ENCODE measurements at regions not wholly inside any gene's neighbourhood (a gene's known extent, or its start where the extent isn't known, plus 50 kb on each side); places are given as distances from the start of the nearest gene placed in this dataset.

GRCh38 chr2:157059036-157059435, 198.5 kb upstream of the GALNT5 start:
- no peak for DNase-seq

DNA sequence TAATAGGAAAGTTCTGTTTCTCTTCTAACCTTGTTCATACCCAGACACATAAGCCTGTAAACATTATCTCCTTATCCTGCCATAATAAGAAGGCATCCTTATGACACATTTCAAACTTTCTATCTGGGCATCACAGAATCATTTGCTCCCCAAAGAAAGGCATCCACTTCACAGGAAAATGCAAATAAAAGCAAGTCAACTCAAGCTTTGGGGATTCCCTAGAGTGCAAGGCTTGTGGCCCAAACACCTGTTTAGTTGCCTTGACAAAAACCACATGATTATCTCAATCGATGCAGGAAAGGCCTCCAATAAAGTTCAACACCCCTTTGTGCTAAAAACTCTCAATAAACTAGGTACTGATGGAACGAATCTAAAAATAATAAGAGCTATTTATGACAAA, 195.7 kb upstream of the GALNT5 start:
- no peak for DNase-seq

GRCh38 chr2:157067562-157067961, 189.9 kb upstream of the GALNT5 start:
- DNase-seq = no peak

DNA sequence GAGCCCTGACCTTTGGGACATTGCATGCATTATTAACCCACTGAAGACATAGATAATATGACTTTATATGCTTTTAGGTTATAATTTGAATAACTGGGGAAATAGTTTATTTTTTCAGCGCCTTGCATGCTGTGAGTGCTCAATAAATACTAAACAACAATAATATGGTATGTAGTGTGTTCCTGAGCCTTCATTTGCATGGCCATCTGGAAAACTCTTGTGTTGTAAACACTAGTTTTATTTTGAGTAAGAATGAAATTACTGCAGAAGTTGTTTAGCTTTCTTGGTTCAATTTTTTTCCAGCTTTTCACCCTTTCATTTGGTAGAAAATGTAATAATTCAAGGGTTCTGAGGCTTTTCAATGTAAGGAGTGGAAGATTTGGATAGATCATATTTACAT, 189.3 kb upstream of the GALNT5 start:
- DNase-seq = no peak

- DNase-seq = no peak
Observed at GRCh38 chr2:157075924-157076323, 181.6 kb upstream of the GALNT5 start.

- no peak for DNase-seq
Observed at GRCh38 chr2:157076526-157077161, 180.9 kb upstream of the GALNT5 start.

GRCh38 chr2:157077753-157078350, 179.7 kb upstream of the GALNT5 start:
- DNase-seq = no peak

DNA sequence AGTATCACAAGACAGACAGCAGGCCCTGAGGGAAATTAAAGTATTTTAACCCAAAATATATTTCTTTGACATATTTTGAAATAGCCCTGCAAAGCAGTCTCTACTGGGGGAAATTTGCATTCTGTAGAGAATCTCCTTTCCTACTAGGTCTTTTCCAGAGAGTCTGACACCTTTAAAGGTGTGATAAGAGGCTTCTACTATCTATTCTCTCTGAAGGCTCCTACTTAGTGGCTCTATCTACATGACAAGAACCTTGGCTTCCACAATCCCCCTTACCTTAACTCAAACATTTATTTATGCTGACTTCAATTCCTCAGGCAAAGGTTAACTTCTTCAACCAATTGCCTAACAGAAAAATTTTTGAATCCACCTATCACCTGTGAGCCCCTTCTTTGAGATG, 174.6 kb upstream of the GALNT5 start:
- DNase-seq = no peak

GRCh38 chr2:157085522-157085921, 172.0 kb upstream of the GALNT5 start:
- DNase-seq = no peak

DNA sequence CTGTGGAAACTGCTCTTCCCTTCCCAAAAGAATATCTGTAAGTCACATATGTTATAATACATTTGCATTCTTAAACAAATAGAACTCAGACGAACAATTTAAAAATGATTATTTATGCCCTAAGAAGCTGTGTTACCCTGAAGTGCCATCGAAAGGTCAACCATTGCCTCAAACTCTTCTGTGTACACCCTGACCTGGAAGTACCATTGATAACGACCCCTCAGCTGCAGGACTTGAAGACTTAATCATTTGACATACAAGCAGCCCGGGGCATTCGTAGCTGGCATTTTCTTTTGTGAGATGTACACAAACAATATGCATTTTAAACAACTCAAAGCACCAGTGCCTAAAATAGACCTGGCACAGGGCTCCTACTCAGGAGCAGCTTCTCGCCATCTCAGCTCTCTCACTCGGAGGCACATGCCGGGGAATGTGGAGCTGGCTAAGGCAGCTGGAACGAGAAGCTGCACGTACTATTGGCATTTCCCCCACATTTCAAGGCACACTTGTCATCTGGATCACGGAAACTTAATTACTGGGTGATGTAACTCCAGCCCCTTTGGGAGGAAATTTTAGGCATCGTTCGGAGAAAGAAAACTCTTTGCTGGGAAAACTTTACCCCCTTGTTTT, 170.0 kb upstream of the GALNT5 start:
- no peak for DNase-seq

DNA sequence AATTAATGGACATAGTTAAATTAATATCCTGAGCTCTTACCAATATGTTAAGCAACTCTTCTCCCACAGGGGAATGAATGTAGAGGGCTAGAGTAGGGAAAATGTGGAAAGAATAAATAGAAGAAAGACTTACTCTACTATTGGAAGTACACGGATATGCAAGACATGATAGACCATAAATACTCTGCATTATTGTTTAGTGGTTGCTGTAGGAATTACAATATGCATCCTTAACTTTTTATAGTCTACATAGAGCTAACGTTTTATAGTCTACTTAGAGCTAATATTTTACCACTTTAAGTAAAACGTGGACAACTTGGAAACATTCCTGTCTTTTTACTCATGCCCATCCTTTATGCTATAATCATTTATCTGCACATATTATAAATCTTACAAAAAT, 163.8 kb upstream of the GALNT5 start:
- no peak for DNase-seq

- no peak for DNase-seq
Observed at GRCh38 chr2:157105372-157105771, 152.1 kb upstream of the GALNT5 start.

DNA sequence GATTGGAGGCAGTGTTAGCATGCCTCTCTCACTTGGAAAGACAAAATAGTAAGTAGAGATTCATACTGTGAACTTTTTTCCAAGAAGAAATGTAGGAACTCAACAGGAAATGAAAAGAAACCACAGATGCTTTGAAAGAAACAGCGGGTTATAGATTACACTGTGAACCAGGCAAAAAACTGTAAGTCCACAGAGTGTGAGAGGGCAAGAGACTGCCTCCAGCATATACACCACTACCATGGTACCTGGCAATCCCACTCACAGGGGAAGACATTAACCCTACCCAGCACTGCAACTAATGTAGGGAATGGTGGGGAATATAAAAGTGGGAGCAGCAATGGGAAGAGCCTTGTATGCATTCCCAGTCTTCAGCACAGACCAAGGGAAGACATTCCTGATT, 150.6 kb upstream of the GALNT5 start:
- DNase-seq = no peak

DNA sequence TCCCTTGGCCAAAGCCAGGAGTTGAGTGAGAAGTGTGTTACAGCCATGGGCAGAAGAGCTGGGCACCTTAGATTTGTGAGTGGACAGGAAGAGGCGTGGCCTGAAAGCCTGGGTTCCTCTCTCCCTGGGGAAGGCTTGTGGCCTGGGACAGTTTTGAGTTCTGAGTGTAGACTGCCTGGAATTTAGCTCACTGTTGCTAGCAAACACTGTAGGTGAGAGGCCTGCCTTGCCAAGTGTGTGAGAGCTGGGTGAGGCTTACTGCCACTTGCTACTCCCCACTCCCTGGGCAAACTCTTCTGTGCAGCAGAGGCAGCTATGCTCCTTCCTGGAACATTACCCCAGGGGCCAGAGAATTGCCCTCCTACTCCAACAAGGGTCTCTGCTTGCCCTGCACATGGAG, 150.0 kb upstream of the GALNT5 start:
- no peak for DNase-seq

GRCh38 chr2:157107877-157108276, 149.6 kb upstream of the GALNT5 start:
- no peak for DNase-seq

GRCh38 chr2:157122776-157123175, 134.7 kb upstream of the GALNT5 start:
- no peak for DNase-seq

- DNase-seq = no peak
Observed at GRCh38 chr2:157124731-157125130, 132.8 kb upstream of the GALNT5 start.

- DNase-seq = no peak
Observed at GRCh38 chr2:157125685-157126084, 131.8 kb upstream of the GALNT5 start.

DNA sequence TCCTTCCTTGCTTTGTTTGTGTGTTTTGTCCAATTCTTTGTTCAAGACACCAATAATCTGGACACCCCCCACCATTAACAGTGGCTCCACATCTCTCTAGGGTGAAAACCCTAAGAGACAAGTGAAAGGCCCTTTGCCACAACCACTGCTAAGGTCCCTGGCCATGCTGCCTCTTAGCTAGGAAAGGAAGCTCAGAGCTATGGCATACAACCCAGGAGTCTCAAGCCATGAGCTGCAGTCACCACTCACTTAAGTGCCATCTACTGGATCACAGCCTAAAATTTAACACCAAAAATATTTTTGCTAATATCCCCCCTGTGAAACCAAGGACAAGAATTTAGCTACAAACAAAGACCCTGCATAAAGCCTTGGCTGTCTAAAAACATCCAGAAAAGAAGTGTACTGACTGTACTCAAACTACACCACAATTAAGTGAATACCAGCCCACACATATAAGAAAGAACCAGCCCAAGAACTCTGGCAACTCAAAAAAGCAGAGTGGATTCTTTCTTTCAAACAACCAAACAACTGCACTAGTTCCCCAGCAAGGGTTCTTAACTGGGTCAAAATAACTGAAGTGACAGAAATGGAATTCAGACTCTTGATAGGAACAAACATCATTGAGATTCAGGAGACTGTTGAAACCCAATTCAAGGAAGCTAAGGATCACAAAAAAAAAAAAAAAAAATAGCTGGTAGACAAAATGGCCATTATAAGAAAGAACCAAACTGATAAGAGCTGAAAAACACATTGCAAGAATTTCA, 130.1 kb upstream of the GALNT5 start:
- no peak for DNase-seq

DNA sequence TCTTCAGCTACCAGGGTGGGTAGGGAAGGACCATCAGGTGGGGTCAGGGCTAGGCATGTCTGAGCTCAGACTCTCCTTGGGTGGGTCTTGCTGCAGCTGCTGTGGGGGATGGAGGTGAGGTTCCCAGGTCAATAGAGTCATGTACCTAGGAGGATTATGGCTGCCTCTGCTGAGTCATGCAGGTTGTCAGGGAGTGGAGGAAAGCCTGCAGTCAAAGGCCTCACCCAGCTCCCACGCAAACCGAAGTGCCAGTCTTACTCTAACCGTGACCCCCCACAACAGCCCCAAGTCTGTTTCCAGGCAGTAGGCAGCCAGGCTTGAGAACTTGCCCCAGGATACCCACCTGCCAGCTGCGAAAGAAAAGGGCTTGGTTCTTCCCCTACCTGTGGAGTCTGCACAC, 113.6 kb upstream of the GALNT5 start:
- DNase-seq = no peak

DNA sequence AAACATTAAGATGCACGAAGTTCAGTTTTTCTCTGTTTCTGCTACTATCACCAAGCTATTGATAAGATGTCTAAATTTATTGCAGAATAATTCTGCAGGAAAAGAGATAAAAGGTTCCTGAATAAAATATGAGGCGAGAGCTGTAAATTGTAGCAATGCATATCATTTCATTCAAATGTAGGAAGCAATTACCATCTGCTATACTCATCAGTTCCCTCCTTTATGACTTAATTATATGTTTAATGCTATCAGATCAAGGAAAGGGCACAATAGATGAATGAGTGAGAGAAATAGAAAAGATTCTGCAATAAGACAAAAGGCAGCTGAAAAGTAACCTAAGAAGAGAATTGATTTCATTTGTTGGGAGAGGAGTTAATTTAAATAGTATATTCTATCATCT, 108.2 kb upstream of the GALNT5 start:
- DNase-seq = no peak

DNA sequence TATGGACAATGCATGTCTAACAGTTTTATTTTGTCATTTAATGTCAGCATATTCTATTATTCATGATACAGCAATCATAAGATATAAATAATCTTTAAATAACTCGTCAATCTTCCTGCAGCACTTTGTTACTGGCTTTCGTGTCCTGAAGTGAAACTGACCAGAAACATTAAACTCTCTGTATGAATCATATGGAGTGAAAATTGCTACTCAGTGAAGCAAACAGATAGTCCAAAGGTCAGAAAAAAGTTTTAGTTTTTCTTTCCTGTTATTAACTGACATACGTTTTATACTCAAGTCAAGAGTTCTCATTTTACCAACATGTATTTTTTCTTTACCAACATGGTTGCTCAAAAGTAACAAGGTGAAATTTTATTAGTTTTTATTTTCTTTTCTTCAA, 106.8 kb upstream of the GALNT5 start:
- no peak for DNase-seq

DNA sequence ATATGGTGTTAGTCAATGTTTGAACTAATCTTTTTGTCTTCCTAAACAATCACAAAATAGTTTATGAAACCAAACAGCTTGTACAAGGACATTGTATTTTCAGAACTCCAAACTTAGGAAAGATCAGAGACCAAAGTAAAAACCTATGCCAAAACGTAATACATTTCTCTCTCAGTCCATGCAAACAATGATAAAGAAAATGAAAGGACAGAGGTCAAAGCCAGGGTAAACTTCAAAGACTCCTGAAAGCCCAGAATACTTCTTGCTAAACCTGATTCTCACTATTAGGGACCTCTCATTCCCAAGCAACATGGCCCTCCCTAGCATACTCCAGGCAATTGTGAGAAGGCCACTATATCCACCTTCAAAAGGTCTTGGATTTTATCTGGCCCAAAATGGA, 105.1 kb upstream of the GALNT5 start:
- no peak for DNase-seq

DNA sequence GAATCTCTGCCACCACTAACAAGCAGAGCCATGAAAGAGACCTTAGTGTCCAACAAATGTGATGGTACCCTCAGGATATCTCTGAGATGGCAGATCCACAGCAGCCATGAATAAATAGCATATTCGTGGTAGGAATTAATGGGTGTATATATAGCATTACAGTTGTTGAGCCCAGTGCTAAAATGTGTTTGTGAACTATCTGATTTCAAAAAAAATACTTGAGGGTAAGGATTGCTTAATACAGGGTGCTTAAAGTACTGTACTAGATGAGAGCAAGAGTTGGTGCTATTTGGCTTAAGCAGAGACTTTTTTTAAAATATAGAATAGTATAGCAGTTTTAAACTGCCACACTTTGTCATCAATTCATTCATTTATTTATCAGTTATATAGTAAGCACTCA, 101.5 kb upstream of the GALNT5 start:
- no peak for DNase-seq

All from right kidney (tissue), 1 donor.